NCI-H2107 (cell line): ENCODE measurements at regions not wholly inside any gene's neighbourhood (a gene's known extent, or its start where the extent isn't known, plus 50 kb on each side); places are given as distances from the start of the nearest gene placed in this dataset.

Experiments
- DNase-seq: peaks from one replicate; lab custom pipeline; 2025; lab: John Stamatoyannopoulos, UW

GRCh38 chr12:94031763-94032162 lies 116.6 kb upstream of the PLXNC1 start:
- no peak for DNase-seq

GRCh38 chr12:94032368-94032767 lies 116.0 kb upstream of the PLXNC1 start:
- DNase-seq: no peak

DNA sequence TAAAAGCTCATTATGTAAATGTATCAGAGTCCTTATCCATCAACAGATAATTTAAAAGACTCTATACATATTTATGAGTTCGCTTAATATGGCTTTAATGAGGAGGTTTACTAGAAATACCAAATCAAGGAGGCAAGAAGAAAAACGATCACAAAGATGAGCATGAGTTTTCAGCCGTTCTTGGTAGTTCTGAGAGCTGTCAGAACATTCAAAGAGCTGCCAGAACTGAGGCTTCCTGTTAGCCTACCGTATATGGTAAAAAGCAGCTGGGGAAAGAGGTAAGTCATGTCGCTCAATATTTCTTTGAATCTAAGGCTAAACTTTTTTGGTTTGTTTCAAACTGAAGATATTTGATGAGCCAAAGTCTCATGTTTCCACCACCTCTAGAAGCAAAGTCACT lies 115.3 kb upstream of the PLXNC1 start:
- DNase-seq: no peak

DNA sequence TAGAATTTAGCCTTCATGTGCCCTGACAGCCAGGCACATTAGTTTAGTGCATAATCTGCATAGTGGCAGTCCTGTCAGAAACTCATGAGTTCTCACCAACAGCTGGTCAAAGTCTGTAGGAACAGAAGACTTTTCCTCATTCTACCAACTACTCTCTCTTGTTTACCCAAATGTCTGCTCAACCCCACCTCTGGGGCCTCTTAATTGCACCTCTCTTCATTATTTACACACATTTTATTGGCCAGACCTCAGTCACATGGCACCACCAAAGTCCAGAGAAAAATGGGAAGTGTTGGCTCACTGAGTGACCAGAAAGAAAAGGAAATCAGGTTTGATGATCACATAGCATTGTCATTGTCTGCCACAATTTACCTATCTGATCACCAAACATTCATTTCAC lies 114.6 kb upstream of the PLXNC1 start:
- no peak for DNase-seq

DNA sequence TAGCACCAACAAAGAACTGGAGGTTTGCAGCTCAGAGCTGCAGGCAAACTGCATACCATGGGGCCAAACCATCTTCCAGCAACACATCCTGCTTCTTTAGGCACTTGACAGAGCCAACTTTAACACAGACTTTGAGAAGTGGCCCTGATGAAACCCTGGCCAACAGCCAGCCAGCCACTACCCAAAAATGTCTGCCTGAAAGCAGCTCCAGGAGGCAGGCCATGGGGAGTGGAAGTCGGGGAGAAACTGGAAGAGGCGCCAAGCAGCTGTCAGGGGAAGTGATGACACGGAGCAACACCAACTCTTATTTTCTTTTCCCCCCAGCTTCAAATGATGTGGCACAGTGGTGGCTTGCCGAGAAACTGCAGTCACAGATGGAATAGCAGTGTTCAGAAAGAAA lies 110.9 kb upstream of the PLXNC1 start:
- no peak for DNase-seq

DNA sequence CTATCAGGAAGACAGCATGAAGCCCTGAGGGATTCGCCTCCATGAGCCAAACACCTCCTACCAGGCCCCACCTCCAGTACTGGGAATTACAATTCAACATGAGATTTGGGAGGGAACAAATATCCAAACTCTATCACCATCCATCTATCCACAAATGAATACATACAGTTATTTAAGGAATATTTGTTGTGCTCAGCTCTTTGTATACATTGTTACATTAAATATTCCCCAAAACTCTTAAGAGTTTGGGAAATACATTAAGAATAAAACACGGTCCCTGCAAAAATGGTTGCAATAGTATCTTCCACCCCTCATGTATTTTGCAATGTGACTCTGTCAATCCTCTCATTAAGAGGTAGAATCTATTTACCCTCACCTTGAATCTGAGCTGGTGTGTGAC lies 109.8 kb upstream of the PLXNC1 start:
- DNase-seq: no peak

GRCh38 chr12:94039199-94039840 lies 109.1 kb upstream of the PLXNC1 start:
- DNase-seq: no peak

GRCh38 chr12:94039914-94040313 lies 108.5 kb upstream of the PLXNC1 start:
- DNase-seq: no peak

DNA sequence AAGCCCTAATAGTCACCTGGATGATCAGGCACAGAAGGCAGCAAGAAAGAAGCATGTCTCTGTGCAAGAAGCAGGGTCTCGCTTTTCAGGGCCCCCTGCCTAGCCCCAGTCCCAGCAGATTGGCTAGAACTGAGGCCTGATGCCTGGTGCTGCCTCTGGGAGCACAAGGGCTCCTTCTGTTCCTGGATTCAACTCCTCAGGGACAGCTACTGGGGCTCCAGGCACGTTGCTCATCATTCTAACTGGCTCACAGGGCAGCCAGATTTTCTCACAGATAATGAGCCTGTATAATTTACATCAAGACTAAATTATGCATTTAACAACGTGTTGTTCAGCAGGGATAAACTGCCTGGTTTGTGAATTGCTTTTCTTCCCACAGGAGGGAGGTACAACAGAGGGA lies 106.5 kb upstream of the PLXNC1 start:
- no peak for DNase-seq

- no peak for DNase-seq
Observed at GRCh38 chr12:94042321-94042720, 106.1 kb upstream of the PLXNC1 start.

GRCh38 chr12:94046626-94047410 lies 101.6 kb upstream of the PLXNC1 start:
- DNase-seq: no peak

GRCh38 chr12:94047781-94048567 lies 100.4 kb upstream of the PLXNC1 start:
- DNase-seq: no peak

- DNase-seq: no peak
Observed at GRCh38 chr12:94048757-94049156, 99.6 kb upstream of the PLXNC1 start.

GRCh38 chr12:94049718-94050117 lies 98.7 kb upstream of the PLXNC1 start:
- DNase-seq: no peak

DNA sequence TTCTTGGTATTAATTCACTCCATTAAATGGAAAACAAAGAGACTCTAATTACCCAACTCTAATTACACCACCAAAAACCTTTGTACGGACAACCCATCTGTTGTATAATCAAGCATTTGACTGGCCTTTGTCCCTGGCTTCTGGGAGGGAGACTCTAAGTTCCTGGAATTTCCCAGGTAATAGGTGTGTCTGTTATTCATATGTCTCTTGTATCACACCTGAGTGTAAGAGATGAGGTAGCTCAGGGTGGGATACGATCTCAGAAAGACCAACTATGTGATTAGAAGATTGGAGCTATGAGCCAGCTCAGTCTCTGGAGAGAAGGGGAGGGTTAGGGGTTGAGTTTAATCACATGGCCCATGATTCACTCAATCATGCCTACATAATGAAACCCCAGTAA lies 94.7 kb upstream of the PLXNC1 start:
- DNase-seq: no peak

GRCh38 chr12:94055528-94055927 lies 92.8 kb upstream of the PLXNC1 start:
- no peak for DNase-seq

DNA sequence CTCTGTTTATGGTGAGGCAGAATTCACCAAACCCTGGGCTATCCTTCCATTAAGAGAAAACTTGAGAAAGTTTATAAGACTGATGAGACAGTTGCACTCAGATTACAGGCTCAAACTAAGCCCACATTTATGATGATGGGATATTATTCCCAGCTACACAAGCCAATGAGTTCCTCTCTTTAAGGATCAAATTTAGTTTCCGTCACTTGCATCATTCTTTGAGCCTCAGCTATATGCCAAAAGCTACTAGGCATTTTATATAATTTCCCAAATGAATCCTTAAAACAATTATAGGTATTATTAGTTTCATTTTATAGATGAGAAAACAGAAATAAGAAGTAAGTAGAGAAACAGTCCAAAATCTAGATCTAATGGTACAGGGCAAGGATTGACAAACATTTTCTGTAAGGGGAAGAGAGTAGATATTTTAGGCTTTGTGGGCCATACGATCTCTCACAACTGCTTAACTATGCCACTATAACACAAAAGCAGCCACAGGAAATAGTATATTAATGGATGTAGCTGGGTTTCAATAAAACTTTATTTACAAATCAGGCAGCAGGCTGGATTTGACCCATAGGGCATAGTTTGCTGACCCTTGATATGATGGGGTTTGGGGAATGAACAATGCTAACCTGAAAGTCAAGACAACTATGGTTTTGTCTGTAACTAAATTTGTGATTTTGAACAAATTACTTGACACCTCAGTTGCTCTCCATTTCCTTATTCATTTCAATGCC lies 91.8 kb upstream of the PLXNC1 start:
- DNase-seq: no peak

- DNase-seq: no peak
Observed at GRCh38 chr12:94057262-94058151, 90.9 kb upstream of the PLXNC1 start.

- no peak for DNase-seq
Observed at GRCh38 chr12:94059394-94060368, 88.7 kb upstream of the PLXNC1 start.

DNA sequence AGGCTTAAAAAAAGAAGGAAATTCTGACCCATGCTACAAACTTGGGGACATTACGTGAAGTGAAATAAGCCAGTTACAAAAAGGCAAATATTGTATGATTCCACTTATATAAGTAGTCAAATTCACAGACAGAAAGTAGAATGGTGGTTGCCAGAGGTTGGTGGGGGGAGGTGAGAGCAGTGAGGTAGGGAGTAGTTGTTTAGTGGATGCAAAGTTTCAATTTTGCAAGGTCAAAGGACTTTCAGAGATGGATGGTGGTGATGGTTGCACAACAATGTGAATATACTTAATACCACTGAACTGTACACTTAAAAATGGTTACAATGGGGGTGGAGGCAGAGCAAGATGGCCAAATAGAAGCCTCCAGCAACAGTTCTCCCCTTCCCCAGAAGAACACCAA lies 86.2 kb upstream of the PLXNC1 start:
- DNase-seq: no peak
